ENCODE measurements at regions not wholly inside any gene's neighbourhood (a gene's known extent, or its start where the extent isn't known, plus 50 kb on each side); places are given as distances from the start of the nearest gene placed in this dataset.
A peak's percentile ranks its signal among the peaks of the same experiment; 100 is the strongest.

DNA sequence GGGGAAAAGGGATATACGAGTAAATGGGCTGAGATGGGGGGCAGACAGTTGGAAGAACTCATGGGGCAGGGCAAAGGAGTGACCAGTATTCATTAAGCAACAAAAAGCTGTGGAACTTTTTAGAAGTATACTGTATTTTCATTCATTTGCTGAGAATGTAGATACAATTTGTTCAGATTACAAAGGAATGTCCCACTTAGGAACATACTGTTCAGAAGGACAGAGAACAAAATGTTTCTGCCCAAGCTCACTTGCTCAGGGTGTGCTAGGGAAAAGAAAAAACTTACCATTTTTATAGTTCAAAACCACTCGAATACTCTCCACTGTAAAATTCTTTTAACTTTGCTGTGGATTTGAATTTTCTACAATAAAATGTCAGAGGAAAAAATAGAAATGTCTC is 135.2 kb upstream of the AFF2 start:
- DNase-seq (ENCODE audit: low spot score): no peak

DNA sequence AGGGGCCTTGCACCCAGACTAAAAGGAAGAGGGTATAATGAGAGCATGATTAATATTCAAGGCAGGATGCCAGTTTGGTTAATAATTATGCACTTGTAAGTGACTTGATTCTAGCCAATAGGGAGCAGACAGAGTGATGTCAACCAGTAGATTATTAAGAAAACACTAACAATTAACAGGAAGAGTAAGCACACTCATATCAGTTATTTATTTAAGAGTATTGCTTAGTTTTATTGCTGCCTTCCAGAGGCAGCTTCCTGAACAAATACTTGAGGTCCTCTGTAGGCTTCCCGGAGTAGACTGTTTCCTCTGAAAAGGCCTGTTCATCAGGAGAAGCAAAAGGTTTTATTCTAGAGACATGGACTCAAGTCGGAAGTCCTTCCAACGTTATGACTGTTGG is 129.1 kb upstream of the AFF2 start:
- DNase-seq (ENCODE audit: low spot score): no peak

DNA sequence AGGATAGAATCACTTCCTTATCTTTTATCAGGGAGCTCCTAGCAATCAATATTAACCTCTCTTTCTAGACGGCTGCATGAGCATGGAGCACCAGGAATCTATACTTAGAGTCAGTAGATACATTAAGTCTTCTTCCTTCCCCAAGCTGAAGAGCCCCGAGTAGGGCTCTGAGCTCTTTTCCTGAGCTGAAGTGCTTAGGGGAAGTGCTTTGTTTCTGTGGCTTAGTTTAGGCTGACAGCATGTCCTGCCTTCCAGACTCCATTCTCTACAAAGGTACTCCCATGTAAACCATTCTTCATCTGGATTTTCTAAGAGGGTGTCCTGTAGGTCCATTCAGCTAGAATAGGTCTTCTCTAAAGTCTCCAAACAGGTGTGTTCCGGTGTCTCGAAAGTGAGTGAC is 127.5 kb upstream of the AFF2 start:
- no peak for DNase-seq (ENCODE audit: low spot score)

DNA sequence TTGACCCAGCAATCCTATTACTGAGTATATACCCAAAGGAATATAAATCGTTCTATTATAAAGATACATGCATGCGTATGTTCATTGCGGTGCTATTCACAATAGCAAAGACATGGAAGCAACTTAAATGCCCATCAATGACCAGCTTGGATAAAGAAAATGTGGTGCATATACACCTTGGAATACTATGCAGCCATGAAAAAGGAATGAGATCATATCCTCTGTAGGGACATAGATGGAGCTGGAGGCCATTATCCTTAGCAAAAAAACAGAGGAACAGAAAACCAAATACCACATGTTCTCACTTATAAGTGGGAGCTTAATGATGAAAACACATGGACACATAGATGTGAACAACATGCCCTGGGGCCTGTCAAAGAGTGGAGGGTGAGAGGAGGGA is 124.1 kb upstream of the AFF2 start:
- no peak for DNase-seq (ENCODE audit: low spot score)

DNA sequence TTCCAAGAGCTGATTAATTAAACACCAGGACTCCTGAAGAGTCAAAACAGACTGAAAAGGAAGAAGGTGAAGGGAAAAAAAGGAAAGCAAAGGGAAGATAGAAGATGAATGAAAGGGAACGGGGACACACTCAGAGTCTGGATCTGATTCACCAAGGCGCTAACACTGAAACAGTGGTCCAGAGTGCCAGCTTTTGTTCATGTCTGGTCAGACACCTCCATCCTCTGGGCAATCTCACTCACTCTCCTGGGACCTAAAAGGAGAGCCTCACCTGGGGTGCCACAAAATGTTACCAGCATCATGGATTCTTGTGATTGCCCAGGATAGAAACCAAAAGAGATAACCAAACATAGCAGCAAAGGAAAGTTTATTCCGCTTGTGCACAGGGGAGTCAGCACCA is 120.3 kb upstream of the AFF2 start:
- DNase-seq (ENCODE audit: low spot score): no peak

DNA sequence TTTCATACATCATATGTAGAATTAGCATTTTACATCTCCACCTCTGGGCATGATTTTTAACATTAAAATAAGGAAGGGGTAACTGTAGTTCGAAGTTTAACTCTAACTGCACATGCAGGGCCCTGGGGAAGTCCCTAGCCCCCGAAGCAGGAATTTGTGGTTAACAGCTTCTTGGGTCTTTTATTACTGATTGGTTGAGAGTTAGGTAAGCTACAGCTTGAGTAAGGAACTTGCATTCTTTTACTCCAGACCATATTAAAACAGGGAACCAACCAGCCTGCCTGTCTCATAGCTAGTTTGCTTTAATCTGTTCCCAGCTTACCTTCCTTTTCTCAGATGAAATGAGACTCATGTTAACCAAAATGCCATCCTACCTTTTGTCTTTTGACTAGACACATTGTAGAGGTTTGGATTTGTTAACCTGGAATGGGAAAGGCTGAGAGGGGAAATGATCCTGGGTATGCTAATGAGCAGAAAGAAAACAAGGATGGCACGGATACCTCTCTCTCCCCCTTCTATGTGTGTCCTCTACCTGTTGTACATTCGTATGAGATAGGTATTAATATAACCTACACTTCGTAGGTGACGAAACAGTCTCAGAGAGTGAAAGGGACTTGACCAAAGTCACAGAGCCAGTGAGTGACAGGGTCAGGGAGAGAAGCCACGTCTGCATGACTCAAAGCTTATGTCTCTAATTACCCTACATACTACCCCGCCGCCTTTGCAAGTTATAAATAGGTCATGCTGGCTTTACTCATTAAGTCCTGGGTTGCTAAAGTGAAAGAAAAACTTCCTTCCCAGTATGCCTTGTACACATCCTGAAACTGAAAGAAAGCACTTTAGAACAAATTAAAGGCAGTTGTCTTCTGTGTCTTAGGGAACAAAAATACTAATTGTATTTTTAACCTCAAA is 119.5 kb upstream of the AFF2 start:
- peak; percentile 6 for DNase-seq (ENCODE audit: low spot score)

DNA sequence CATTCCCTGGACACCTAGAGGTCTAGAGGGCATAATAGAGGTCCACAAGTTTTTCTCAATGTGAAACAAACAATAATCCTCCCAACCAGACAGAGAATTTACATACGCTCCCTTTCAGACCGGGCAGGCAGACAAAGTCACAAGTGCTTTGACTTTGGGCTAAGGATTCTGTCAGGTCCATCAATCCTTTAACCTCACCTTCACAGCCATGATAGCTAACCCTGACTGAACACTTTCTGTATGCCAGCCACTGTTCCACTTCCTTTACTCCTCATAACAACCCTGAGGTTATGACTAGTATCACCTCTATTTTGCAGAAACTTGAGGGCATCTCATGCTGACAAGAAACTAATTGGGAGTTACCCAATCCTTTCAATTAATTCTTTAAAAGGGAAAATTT is 118.8 kb upstream of the AFF2 start:
- DNase-seq (ENCODE audit: low spot score): no peak

DNA sequence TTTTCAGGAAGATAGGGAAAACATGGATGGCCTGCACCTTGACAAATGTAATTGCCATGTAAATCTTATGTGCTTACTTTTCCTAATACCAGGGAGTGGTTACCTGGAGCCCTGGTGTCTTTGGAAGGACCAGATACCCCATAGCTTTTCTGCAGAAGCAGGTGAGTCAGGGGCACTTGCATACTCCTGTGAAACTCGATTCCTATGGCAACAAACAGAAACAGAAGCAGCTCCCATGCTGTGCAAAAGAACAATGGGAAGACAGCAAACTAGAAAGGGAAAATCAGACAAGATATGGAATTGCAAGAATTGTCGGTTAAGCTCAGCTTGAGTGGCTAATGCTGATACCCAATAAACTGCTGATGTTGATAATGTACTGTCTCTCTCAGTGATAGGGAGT is 117.4 kb upstream of the AFF2 start:
- no peak for DNase-seq (ENCODE audit: low spot score)

DNA sequence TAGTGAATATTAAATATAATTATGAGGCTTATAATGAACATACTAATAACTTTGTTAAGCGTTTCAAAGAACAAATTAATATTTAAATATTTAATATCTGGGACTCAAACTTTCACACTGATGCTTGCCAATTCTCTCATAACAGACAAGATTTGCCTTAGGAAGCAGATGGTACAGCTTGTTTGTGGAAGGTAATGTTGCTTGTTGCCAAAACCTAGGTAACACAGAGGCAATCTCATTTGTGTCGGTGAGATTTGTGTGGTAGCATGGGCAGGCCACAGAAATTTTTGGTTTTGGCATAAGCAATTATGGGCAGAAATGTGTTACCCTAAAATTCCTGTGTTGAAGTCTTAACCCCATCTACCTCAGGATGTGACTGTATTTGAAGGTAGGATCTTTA is 114.9 kb upstream of the AFF2 start:
- no peak for DNase-seq (ENCODE audit: low spot score)

DNA sequence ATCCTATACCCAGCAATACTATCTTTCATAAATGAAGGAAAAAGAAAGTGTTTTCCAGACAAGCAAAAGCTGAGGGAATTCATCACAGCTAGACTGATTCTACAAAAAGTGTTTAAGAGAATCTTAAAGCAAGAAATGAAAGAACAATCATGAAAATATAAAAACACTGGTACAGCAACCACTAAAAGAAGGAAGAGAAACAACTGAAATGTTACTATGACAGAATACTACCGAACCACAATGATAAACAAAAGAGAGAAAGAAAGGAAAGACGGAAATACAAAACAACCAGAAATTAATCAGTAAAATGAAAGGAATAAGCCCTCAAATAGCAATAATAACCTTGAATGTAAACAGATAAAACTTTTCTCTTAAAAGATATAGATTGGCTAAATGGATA is 110.8 kb upstream of the AFF2 start:
- DNase-seq (ENCODE audit: low spot score): no peak

DNA sequence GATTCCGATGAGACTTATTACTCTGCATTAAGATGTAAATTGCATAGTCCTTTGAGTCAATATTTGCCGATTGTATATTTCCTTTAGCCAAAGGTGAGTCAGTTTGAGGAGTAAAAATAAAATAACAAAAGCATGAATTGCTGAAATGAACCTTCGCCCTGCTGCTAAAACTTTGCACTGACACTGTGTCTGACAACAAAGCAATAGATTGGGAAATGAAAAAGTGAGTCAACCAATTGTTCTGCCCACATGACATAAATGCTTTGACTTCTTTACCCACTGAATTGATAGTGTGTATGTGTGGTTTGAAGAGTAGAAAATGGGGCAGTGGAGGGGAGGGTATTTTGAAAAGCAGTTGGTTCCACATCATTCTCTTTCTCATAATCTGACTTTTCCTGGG is 88.4 kb upstream of the AFF2 start:
- DNase-seq (ENCODE audit: low spot score): no peak

DNA sequence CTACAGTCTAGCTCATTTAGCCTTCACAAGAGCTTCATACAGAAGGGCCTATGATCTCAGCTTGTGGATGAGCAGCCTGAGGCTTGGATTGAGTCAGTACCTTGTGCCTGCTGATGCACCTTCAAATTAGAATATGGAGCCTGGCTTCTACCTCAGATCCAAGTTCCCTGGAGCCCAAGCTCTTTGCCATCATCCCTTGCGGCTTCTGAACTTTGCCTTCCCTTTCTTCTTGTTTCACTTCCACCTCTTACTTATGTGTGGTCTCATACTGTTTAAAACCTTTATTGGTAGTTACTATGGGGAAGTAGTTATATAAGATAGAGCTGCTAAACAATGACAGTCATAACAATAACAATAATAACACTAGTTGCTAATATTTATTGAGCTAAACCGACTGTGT is 84.3 kb upstream of the AFF2 start:
- DNase-seq (ENCODE audit: low spot score): no peak

DNA sequence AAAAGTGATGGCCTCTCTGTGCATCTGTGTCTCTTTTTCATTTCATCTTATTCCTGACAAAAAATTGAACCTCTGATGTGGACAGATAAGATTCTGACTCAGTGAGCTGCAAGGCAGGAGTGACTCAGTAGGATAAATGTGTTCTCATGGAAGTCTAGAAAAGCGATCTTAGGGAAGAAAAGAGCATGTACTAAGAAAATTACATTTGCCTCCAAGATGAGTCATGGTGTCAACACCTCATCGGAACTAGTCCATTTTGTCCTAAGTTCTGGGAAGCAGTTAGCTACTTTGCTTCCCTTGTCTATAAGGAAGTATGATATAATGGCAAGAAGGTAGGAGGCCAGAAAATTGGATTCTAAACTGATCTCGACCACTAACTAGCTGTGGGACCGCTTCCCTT is 83.5 kb upstream of the AFF2 start:
- DNase-seq (ENCODE audit: low spot score): no peak

DNA sequence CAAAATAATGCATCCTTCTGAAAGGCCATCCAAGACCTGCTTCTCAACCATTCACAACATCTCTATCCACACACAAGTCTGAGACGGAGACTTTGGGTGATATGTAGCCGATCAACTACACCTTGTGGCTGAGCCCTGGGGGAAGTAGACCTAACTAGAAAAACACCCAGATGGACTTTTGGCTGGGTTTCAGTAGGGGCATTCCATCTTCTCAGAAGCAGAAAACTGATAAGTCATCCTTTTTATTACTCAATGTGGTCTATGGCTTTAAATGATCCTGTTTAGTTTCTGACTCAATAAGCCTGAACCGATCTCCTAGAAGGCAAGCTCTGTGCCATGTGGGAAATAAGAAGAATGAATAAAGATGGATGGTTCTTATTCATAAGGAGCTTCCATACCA is 82.5 kb upstream of the AFF2 start:
- no peak for DNase-seq (ENCODE audit: low spot score)

DNA sequence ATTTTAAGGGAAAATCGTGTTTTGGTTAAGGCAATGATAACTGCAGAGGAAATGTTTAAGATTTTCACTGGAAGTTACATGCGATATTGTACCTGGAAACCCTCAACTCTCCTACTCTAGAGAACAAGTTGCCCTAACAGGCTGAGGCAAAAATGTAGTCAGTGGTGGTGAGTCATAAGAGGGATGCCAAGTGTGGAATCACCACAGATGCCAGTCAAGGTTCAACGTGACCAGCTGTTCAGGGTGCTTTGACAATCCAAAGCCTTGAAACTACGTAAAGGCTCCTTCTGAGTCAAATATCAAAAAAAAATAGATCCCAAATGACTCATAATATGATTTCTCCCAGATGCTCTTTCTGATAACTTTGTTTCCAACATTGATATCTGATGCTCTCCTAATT is 77.9 kb upstream of the AFF2 start:
- DNase-seq (ENCODE audit: low spot score): no peak

DNA sequence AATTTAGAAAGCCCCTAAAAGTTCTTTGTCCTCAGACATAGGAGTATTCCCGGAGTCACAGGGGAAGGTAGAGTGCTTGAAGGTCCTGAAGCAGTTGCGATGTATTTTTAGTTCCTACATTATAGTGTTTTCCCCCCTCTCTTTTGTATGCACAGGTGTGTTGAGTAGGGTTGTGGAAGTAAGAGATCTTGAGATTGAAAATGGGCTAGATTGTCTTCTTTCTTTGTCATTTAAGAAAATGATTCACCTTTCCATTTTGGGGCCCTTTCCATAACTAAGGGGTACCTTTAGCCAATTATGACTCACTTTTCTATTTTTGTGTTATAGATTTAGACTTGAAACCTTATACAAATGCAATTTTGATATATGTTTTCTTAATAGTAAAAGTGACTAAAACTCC is 75.8 kb upstream of the AFF2 start:
- no peak for DNase-seq (ENCODE audit: low spot score)

DNA sequence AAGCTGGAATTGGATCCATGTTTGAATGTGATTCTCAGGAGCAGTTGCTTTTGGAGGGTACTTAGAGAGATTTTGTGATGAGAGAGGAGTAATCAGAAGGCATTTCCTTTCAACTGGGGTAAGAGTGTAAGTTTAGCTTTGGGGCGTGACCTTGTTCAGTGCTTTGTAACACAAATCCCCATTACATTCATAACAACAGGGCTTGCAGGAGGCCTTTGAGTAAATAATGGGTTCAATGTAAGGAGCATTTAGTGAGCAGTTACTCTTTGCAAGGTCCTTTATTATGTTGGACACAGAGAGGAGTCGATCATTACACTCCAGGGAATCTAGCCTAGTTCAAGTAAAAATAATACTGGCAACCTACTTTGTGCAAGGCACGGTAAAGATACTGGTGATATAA is 74.0 kb upstream of the AFF2 start:
- DNase-seq (ENCODE audit: low spot score): no peak

DNA sequence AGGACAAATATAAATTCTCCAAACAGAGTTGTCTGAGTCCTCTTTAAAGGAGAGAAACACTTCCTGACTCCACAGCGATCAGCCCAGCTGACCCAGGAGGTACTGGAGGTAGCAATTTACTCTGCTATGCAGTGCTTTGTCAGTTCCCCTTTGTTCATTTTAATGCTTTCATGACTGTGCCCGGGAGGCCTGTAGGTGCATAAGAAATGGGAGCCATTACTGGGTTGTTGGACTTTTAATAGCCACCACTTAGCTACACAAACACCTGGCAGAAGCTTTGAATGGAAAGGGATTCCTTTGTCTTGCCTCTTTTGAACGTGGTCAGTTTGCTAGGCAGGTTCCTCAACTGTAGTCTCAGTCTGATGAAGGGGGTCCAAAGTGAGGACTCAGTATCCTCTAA is 59.0 kb upstream of the AFF2 start:
- DNase-seq (ENCODE audit: low spot score): no peak

DNA sequence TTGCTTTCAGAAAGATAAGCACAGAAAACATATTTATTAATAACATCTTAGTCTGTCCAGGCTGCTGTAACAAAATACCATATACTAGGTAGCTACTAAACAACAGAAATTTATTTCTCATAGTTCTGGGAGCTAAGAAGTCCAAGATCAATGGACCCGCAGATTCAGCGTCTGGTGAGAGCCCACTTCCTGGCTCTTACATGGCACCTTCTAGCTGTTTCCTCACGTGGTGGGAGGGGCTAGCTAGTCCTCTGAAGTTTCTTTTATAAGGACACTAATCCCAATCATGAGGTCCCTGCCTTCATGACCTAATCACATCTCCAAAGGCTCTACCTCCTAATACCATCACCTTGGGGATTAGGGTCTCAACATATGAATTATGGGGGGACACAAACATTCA is 57.2 kb upstream of the AFF2 start:
- DNase-seq (ENCODE audit: low spot score): no peak

DNA sequence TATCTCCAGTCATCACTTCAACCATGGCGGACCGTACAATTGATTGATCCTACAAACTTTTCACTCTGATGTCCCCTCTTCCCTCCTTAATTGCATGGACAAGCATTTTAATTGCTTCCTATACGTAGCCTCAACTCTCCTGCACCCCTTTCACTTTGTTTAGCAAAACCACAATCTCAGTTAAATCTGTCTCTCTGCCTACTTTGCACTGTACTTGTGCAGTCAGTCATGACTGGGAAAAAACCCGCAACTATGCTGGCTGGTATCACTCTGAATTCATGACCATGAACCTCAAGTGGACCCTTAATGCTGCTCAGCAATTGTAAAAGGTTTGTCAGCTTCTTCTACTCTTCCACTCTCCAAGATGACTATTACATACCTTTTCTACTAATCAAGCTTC is 51.7 kb upstream of the AFF2 start:
- DNase-seq (ENCODE audit: low spot score): no peak
